ENCODE measurements at regions not wholly inside any gene's neighbourhood (a gene's known extent, or its start where the extent isn't known, plus 50 kb on each side); places are given as distances from the start of the nearest gene placed in this dataset.

GRCh38 chr2:238570391-238570790 lies 143.7 kb downstream of the ASB1 start:
- H3K79me2 ChIP-seq (ENCODE audit: insufficient read depth, low read depth, low read length) = no peaks in the 10 kb centered on the region
- POLR2A ChIA-PET = interaction anchor here (0.6 kb wide), 1 partner anchor 1919 kb away, joined by 6 read pairs; no protein-coding TSS in a partner anchor
- CTCF ChIA-PET (ENCODE audit: unreplicated experiment) = no interaction called here
- H3K9me2 ChIP-seq (ENCODE audit: insufficient read depth, low read length) = no peaks in the 10 kb centered on the region
- no peaks in the 10 kb centered on the region for H3K4me1 ChIP-seq (ENCODE audit: insufficient read depth, low read length, poor library complexity, severe bottlenecking)
- no peak overlapping the region for H2AFZ ChIP-seq (ENCODE audit: low read length)
- no TSS peak for BruUV-seq (replicated peaks)
- no peaks in the 10 kb centered on the region for H4K20me1 ChIP-seq (ENCODE audit: insufficient read depth, low read length)
- no peak overlapping the region for H3K4me2 ChIP-seq (ENCODE audit: low read length)
- DNase-seq (ENCODE audit: low spot score) = no peak
- no peak overlapping the region for H3K4me3 ChIP-seq (ENCODE audit: low read depth, low read length, poor library complexity, severe bottlenecking)
- intact Hi-C loops (cut with micrococcal nuclease; ENCODE audit: unreplicated experiment) = no loop called here
- no peaks in the 10 kb centered on the region for H3K9me3 ChIP-seq (ENCODE audit: low read length)
- no peak overlapping the region for H3K27ac ChIP-seq (ENCODE audit: low read depth, low read length, poor library complexity, severe bottlenecking)
- no peaks in the 10 kb centered on the region for H3K36me3 ChIP-seq (ENCODE audit: insufficient read depth, low read length)
- TF ChIP-seq CTCF (conservative IDR thresholded peaks at IDR 0.05; ENCODE audit: low read length) (no peak), EZH2phosphoT487 (IDR thresholded peaks at IDR 0.05; ENCODE audit: borderline replicate concordance, low read depth, low read length) (no peak)

- ChIA-PET POLR2A (no interaction called here), CTCF (ENCODE audit: unreplicated experiment) (no interaction called here)
- Histone ChIP-seq H3K9me2 (ENCODE audit: insufficient read depth, low read length) (no peaks in the 10 kb centered on the region), H3K27ac (ENCODE audit: low read depth, low read length, poor library complexity, severe bottlenecking) (no peak overlapping the region), H3K4me1 (ENCODE audit: insufficient read depth, low read length, poor library complexity, severe bottlenecking) (no peaks in the 10 kb centered on the region), H3K4me3 (ENCODE audit: low read depth, low read length, poor library complexity, severe bottlenecking) (no peak overlapping the region), H3K4me2 (ENCODE audit: low read length) (no peak overlapping the region), H4K20me1 (ENCODE audit: insufficient read depth, low read length) (no peaks in the 10 kb centered on the region), H2AFZ (ENCODE audit: low read length) (no peak overlapping the region), H3K36me3 (ENCODE audit: insufficient read depth, low read length) (no peaks in the 10 kb centered on the region), H3K79me2 (ENCODE audit: insufficient read depth, low read depth, low read length) (no peaks in the 10 kb centered on the region), H3K9me3 (ENCODE audit: low read length) (no peaks in the 10 kb centered on the region)
- intact Hi-C loops (cut with micrococcal nuclease; ENCODE audit: unreplicated experiment) = no loop called here
- BruUV-seq (replicated peaks) = no TSS peak
- no peak for TF ChIP-seq CTCF (conservative IDR thresholded peaks at IDR 0.05; ENCODE audit: low read length)
- no peak for TF ChIP-seq EZH2phosphoT487 (IDR thresholded peaks at IDR 0.05; ENCODE audit: borderline replicate concordance, low read depth, low read length)
- no peak for DNase-seq (ENCODE audit: low spot score)
Observed at GRCh38 chr2:238570926-238571325, 144.2 kb downstream of the ASB1 start.

DNA sequence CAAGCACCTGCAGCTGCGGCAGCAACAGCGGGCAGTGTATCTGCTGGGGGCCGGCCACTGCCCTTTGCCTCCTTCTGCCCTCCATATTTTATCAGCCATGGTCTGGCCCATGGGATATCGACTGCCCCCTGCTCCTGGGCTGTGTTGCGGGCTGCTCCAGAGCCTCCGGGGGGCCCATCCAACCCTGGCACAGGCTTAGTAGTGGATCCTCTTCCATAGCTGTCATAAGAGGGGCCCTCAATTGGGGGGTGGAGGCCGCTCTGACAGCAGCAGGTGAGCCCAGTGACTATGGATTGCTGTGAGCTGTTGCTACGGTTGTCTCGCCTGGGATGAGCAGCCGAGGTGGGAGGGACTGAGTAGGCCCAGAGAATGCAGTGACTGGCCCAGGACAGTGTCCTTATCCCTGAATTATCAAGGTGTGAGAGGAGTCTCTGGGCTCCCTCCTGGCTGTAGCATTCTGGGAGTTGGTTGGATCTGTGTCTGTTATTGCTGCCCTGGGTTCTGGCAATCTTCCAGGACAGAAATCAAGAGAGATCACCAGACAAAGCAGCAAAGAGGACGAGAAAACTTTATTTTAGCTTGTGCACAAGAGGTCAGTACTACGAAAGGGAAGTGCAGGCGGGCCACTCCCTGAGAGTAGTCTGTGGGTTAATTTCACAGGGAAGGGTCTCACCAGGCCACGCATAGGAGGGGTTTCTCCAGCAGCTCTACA lies 145.1 kb downstream of the ASB1 start:
- intact Hi-C loops (cut with micrococcal nuclease; ENCODE audit: unreplicated experiment) = no loop called here
- Histone ChIP-seq H3K4me2 (ENCODE audit: low read length) (no peak overlapping the region), H3K4me1 (ENCODE audit: insufficient read depth, low read length, poor library complexity, severe bottlenecking) (no peaks in the 10 kb centered on the region), H3K9me2 (ENCODE audit: insufficient read depth, low read length) (no peaks in the 10 kb centered on the region), H4K20me1 (ENCODE audit: insufficient read depth, low read length) (no peaks in the 10 kb centered on the region), H3K9me3 (ENCODE audit: low read length) (no peaks in the 10 kb centered on the region), H2AFZ (ENCODE audit: low read length) (no peak overlapping the region), H3K4me3 (ENCODE audit: low read depth, low read length, poor library complexity, severe bottlenecking) (no peak overlapping the region), H3K27ac (ENCODE audit: low read depth, low read length, poor library complexity, severe bottlenecking) (no peak overlapping the region), H3K79me2 (ENCODE audit: insufficient read depth, low read depth, low read length) (no peaks in the 10 kb centered on the region), H3K36me3 (ENCODE audit: insufficient read depth, low read length) (no peaks in the 10 kb centered on the region)
- POLR2A ChIA-PET = no interaction called here
- TF ChIP-seq EZH2phosphoT487 (IDR thresholded peaks at IDR 0.05; ENCODE audit: borderline replicate concordance, low read depth, low read length) (no peak), CTCF (conservative IDR thresholded peaks at IDR 0.05; ENCODE audit: low read length) (no peak)
- no peak for DNase-seq (ENCODE audit: low spot score)
- no TSS peak for BruUV-seq (replicated peaks)
- CTCF ChIA-PET (ENCODE audit: unreplicated experiment) = no interaction called here

Data from OCI-LY7 (cell line).